ENCODE measurements at regions not wholly inside any gene's neighbourhood (a gene's known extent, or its start where the extent isn't known, plus 50 kb on each side); places are given as distances from the start of the nearest gene placed in this dataset.
"Not testable (repeated sequence)": the region's sequence is repeated elsewhere in the genome, so short reads cannot be mapped to it uniquely, and the experiment has no call there.

- DNase-seq: no peak
These were observed 90.6 kb upstream of the SKAP2 start for GRCh38 chr7:26954951-26955350.

GRCh38 chr7:26951407-26951950 lies 87.1 kb upstream of the SKAP2 start:
- DNase-seq: no peak

- no peak for DNase-seq
These were observed 86.5 kb upstream of the SKAP2 start for GRCh38 chr7:26950889-26951288.

GRCh38 chr7:26949319-26949718 lies 84.9 kb upstream of the SKAP2 start:
- DNase-seq: no peak

GRCh38 chr7:26948617-26949118 lies 84.3 kb upstream of the SKAP2 start:
- no peak for DNase-seq

- DNase-seq: no peak
These were observed 80.3 kb upstream of the SKAP2 start for GRCh38 chr7:26944501-26945358.

GRCh38 chr7:26937939-26938623 lies 73.7 kb upstream of the SKAP2 start:
- DNase-seq: no peak

- no peak for DNase-seq
These were observed 72.9 kb upstream of the SKAP2 start for GRCh38 chr7:26937306-26937705.

GRCh38 chr7:26932616-26933015 lies 68.2 kb upstream of the SKAP2 start:
- DNase-seq: not testable (repeated sequence)

GRCh38 chr7:26930845-26931244 lies 66.5 kb upstream of the SKAP2 start:
- no peak for DNase-seq

GRCh38 chr7:26930201-26930600 lies 65.8 kb upstream of the SKAP2 start:
- peak; percentile 19 for DNase-seq

- no peak for DNase-seq
These were observed 64.4 kb upstream of the SKAP2 start for GRCh38 chr7:26928703-26929347.

GRCh38 chr7:26925768-26926167 lies 61.4 kb upstream of the SKAP2 start:
- no peak for DNase-seq

- DNase-seq: no peak
These were observed 59.9 kb upstream of the SKAP2 start for GRCh38 chr7:26924149-26924767.

- DNase-seq: no peak
These were observed 55.6 kb upstream of the SKAP2 start for GRCh38 chr7:26919906-26920493.

GRCh38 chr7:26918241-26918640 lies 53.9 kb upstream of the SKAP2 start:
- no peak for DNase-seq

- no peak for DNase-seq
These were observed 52.5 kb upstream of the SKAP2 start for GRCh38 chr7:26916779-26917320.

GRCh38 chr7:26916336-26916735 lies 51.9 kb upstream of the SKAP2 start:
- DNase-seq: no peak
